ENCODE measurements at regions not wholly inside any gene's neighbourhood (a gene's known extent, or its start where the extent isn't known, plus 50 kb on each side); places are given as distances from the start of the nearest gene placed in this dataset.

GRCh38 chr17:36667922-36668321, 66.5 kb downstream of the MRM1 start:
- TF ChIP-seq POLR2A (IDR thresholded peaks at IDR 0.05) (no peak), EP300 (IDR thresholded peaks at IDR 0.05) (no peak)
- TF ChIP-seq, protein P1, sequence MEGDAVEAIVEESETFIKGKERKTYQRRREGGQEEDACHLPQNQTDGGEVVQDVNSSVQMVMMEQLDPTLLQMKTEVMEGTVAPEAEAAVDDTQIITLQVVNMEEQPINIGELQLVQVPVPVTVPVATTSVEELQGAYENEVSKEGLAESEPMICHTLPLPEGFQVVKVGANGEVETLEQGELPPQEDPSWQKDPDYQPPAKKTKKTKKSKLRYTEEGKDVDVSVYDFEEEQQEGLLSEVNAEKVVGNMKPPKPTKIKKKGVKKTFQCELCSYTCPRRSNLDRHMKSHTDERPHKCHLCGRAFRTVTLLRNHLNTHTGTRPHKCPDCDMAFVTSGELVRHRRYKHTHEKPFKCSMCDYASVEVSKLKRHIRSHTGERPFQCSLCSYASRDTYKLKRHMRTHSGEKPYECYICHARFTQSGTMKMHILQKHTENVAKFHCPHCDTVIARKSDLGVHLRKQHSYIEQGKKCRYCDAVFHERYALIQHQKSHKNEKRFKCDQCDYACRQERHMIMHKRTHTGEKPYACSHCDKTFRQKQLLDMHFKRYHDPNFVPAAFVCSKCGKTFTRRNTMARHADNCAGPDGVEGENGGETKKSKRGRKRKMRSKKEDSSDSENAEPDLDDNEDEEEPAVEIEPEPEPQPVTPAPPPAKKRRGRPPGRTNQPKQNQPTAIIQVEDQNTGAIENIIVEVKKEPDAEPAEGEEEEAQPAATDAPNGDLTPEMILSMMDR (IDR thresholded peaks at IDR 0.05): no peak

All from suprapubic skin (tissue), 3 donors.